ENCODE measurements at regions not wholly inside any gene's neighbourhood (a gene's known extent, or its start where the extent isn't known, plus 50 kb on each side); places are given as distances from the start of the nearest gene placed in this dataset.

GRCh38 chr2:131753640-131754561 lies 226.2 kb downstream of the CCDC74A start:
- peak overlapping the region; percentile 32; the same call in 1 of the 2 replicates for H3K4me2 ChIP-seq (ENCODE audit: insufficient read depth, low read length)
- DNase-seq (ENCODE audit: extremely low read depth in 1 of 4, low spot score in 3 of 4), result no peak
- no peaks in the 10 kb centered on the region for H3K27me3 ChIP-seq (ENCODE audit: control insufficient read depth in 2 of 2, insufficient read depth in 2 of 2, low read length in 2 of 2)
- peak overlapping the region; percentile 66 for H2AFZ ChIP-seq (ENCODE audit: low read depth, low read length)
- BruUV-seq (replicated peaks), result no TSS peak
- H3K27ac ChIP-seq (ENCODE audit: extremely low read depth, low read depth, low read length), result no peak overlapping the region
- ChIA-PET POLR2A (no interaction called here), CTCF (ENCODE audit: low intra/inter-chr PET ratio) (interaction anchor here (0.6 kb wide), 1 partner anchor 784 kb away, joined by 7 read pairs; no protein-coding TSS in a partner anchor)
- ATAC-seq, result 0 out of 3 replicates have a peak, but pooled peaks have one; percentile 21
- 37% methylated on average over 35 of the region's 50 CpGs for WGBS (ENCODE audit: insufficient coverage, low coverage, missing lambda C conversion rate)
- no peaks in the 10 kb centered on the region for H3K9me1 ChIP-seq (ENCODE audit: control insufficient read depth, insufficient read depth, low read length)
- no peaks in the 10 kb centered on the region for H4K20me1 ChIP-seq (replicated peaks; ENCODE audit: control insufficient read depth, insufficient read depth, low read length)
- peak overlapping the region in 1 of 2 experiments; percentile 13; a peak in 1 of 4 replicates for H3K9ac ChIP-seq (ENCODE audit: insufficient read depth in 1 of 2, low read depth in 2 of 2, low read length in 2 of 2)
- in situ Hi-C loops (cut with MboI) (no loop called here), intact Hi-C loops (cut with micrococcal nuclease) (no loop called here)
- peak overlapping the region; percentile 23; the same call in 1 of the 2 replicates for H3K4me3 ChIP-seq
- H3K79me2 ChIP-seq (ENCODE audit: control insufficient read depth, insufficient read depth, low read length), result no peaks in the 10 kb centered on the region
- FAIRE-seq, result no peak
- no peaks in the 10 kb centered on the region for H3K36me3 ChIP-seq (ENCODE audit: control insufficient read depth, insufficient read depth, low read length)
- peaks cover 0 to 33% of the 10 kb centered on the region in 2 experiments; a peak in 2 of 5 replicates for H3K4me1 ChIP-seq (replicated peaks in 1 of 2; ENCODE audit: control insufficient read depth in 2 of 2, insufficient read depth in 2 of 2, low read length in 2 of 2)
- H3K9me3 ChIP-seq (replicated peaks; ENCODE audit: control insufficient read depth, insufficient read depth, low read depth, low read length), result no peaks in the 10 kb centered on the region
- TF ChIP-seq AFF1 (IDR thresholded peaks at IDR 0.05; ENCODE audit: low read depth in 1 of 2, partially characterized antibody in 2 of 2) (peak in 1 of 2 experiments; percentile 32), ARID4B (CRISPR knock-in tag; IDR thresholded peaks at IDR 0.05) (no peak), HNRNPH1 (optimal IDR thresholded peaks at IDR 0.05; ENCODE audit: low read depth, low read length) (no peak), ZNF668 (CRISPR knock-in tag; IDR thresholded peaks at IDR 0.05) (no peak), POLR2AphosphoS5 (IDR thresholded peaks at IDR 0.05; ENCODE audit: control insufficient read depth, insufficient read depth, low read depth, low read length) (no peak), ZNF551 (CRISPR knock-in tag; IDR thresholded peaks at IDR 0.05) (no peak)

Data from K562 (cell line).